ENCODE measurements at regions not wholly inside any gene's neighbourhood (a gene's known extent, or its start where the extent isn't known, plus 50 kb on each side); places are given as distances from the start of the nearest gene placed in this dataset.
A peak's percentile ranks its signal among the peaks of the same experiment; 100 is the strongest.
"Not testable (repeated sequence)": the region's sequence is repeated elsewhere in the genome, so short reads cannot be mapped to it uniquely, and the experiment has no call there.

DNA sequence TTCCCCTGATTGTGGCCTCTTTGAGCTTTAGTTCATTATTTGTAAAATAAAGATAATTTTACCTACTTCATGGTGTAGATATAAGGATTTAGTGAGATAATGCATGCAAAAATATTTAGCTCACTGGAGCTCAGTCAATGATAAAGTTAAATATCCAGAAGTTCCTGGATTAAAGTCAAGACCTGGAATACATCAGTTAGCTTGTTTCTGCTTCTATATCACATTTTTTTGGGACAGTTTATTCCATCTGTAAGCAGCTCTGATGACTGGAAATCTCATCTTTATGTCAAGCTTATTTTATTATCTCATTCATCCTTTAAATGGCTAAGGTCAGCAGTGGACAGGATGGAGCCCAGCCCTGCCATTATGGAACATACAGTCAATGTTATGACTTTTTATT lies 152.0 kb downstream of the EVA1A start:
- TF ChIP-seq, protein P1, sequence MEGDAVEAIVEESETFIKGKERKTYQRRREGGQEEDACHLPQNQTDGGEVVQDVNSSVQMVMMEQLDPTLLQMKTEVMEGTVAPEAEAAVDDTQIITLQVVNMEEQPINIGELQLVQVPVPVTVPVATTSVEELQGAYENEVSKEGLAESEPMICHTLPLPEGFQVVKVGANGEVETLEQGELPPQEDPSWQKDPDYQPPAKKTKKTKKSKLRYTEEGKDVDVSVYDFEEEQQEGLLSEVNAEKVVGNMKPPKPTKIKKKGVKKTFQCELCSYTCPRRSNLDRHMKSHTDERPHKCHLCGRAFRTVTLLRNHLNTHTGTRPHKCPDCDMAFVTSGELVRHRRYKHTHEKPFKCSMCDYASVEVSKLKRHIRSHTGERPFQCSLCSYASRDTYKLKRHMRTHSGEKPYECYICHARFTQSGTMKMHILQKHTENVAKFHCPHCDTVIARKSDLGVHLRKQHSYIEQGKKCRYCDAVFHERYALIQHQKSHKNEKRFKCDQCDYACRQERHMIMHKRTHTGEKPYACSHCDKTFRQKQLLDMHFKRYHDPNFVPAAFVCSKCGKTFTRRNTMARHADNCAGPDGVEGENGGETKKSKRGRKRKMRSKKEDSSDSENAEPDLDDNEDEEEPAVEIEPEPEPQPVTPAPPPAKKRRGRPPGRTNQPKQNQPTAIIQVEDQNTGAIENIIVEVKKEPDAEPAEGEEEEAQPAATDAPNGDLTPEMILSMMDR (IDR thresholded peaks at IDR 0.05; ENCODE audit: low read depth, low read length): no peak
- no peak for DNase-seq (ENCODE audit: low read depth in 2 of 2)
- H3K4me3 ChIP-seq (replicated peaks in 1 of 2; ENCODE audit: low read depth in 2 of 2, low read length in 2 of 2): no peak overlapping the region

DNA sequence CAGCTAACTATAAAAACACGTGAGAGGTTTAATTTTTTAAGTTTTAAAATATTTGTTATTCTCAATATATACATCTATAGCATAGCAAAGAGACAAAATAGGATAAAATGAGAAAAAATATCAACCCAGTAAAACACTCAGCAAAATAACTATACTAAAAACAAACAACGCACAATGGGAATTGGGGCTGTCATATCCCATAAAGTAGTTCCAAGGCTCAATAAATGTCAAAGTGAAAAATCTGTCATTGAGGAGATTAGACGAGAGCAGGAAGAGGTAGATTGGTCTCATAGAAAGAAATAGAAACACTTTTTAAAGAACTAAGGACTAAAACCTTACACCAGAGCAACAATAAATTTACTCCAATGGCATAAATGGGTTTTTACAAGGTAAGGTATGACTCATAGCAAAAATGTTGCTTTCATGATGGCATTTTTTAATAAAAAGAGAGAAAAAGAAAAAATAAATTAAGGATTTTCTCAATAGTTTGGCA lies 153.7 kb downstream of the EVA1A start:
- DNase-seq (ENCODE audit: low read depth in 2 of 2): no peak
- no peak overlapping the region for H3K4me3 ChIP-seq (replicated peaks in 1 of 2; ENCODE audit: low read depth in 2 of 2, low read length in 2 of 2)
- TF ChIP-seq, protein P1 (IDR thresholded peaks at IDR 0.05; ENCODE audit: low read depth, low read length): no peak

DNA sequence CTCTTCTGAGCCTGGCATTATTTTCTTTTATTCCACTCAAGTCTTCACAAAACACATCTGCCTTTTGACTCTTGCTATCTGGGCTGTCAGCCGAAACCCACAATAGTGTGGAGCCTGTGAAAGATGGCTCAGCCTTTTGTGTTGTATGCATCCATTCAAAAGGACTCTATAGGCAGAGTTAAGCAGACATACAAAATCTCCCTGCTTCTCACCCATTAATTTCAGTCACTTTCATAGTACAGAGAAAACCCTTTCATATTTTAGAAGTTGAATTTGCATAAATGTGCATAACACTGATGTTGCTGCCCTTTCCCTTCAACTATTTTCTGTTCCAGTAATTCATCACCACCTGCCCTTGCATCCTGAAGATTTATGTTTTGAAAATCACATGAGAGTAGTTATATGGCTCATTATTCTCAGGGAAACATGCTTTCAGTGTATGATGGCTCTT lies 154.6 kb downstream of the EVA1A start:
- DNase-seq (ENCODE audit: low read depth in 2 of 2): no peak
- TF ChIP-seq, protein P1 (IDR thresholded peaks at IDR 0.05; ENCODE audit: low read depth, low read length): no peak
- H3K4me3 ChIP-seq (replicated peaks in 1 of 2; ENCODE audit: low read depth in 2 of 2, low read length in 2 of 2): no peak overlapping the region

DNA sequence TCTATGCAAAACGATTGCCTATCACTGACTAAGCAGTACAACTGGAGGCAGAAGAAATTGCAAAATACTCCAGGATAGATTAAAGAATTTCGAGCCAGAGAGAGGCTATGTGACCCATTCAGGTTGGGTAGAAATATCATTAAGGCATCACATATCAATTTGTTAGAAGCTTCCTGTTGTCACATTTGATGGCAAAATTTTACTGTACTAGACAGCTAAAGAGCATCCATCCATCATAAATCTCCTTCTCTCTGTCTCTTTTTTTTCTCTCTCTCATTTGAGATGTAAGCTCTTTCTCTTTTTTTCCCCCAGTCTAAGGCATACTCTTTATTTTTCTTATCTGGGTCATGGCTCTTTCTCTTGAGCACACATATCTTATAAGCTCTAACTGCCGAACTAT lies 155.7 kb downstream of the EVA1A start:
- H3K4me3 ChIP-seq (replicated peaks in 1 of 2; ENCODE audit: low read depth in 2 of 2, low read length in 2 of 2): no peak overlapping the region
- no peak for DNase-seq (ENCODE audit: low read depth in 2 of 2)
- TF ChIP-seq, protein P1 (IDR thresholded peaks at IDR 0.05; ENCODE audit: low read depth, low read length): no peak

DNA sequence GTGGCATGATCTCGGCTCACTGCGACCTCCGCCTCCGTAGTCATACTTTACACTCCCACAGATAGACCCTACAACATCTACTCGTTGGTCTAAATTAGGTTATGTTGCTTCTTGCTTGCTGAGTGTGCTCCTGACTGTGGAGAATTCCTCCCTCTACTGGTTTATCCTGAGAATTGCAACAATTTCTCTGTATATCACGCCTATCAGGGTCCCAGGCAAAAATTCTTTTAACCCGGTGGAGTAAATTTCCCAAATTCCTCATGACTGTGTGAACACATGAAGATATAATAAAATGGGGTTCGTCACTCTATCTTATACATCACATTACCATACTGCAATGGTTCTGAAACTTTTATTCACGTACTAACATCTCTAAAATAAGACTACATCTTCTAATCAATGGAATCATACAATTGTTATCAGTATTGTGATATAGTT lies 156.7 kb downstream of the EVA1A start:
- TF ChIP-seq, protein P1 (IDR thresholded peaks at IDR 0.05; ENCODE audit: low read depth, low read length): peak; percentile 74
- no peak overlapping the region for H3K4me3 ChIP-seq (replicated peaks in 1 of 2; ENCODE audit: low read depth in 2 of 2, low read length in 2 of 2)
- DNase-seq (ENCODE audit: low read depth in 2 of 2): peak; percentile 75 to 77

DNA sequence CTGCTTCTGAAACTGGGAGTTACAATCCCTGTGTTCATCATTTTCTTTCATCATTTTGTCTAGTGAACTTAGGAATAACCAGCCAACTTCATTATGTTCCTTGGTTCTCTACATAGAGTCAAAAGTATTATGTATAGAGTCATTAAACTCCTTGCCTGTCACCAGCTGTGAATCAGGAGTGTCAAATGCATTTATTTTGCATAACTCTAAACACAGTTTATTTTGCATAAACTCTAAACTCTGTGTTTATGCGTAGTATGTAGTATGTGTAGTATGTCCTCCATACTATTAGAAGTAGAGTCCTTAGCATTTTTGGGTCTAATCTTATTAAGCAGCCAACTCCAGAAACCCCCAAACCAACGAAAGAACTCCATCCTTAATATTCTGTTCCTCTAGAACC lies 164.4 kb downstream of the EVA1A start:
- TF ChIP-seq, protein P1 (IDR thresholded peaks at IDR 0.05; ENCODE audit: low read depth, low read length): no peak
- no peak overlapping the region for H3K4me3 ChIP-seq (replicated peaks in 1 of 2; ENCODE audit: low read depth in 2 of 2, low read length in 2 of 2)
- DNase-seq (ENCODE audit: low read depth in 2 of 2): no peak

DNA sequence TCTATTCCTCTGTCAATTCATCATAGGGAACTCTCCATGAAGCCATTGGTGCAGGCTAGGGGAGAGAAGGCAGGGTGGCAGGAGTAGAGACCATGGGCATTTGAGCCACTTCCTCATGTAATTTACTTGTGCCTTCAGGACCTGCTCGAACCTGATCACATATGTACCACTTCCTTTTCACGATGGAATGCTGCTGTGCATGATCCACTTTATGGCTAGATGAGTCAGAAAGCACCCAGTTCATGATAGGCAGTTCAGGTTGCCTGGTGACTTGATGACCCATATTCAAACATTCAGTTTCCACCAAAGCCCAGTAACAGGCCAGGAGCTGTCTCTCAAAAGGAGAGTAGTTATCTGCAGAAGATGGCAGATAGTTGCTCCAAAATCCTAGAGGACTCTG lies 166.0 kb downstream of the EVA1A start:
- H3K4me3 ChIP-seq (replicated peaks in 1 of 2; ENCODE audit: low read depth in 2 of 2, low read length in 2 of 2); DNase-seq (ENCODE audit: low read depth in 2 of 2): not testable (repeated sequence)

Data from cardiac fibroblast (primary cell).